ENCODE measurements at regions not wholly inside any gene's neighbourhood (a gene's known extent, or its start where the extent isn't known, plus 50 kb on each side); places are given as distances from the start of the nearest gene placed in this dataset.

DNA sequence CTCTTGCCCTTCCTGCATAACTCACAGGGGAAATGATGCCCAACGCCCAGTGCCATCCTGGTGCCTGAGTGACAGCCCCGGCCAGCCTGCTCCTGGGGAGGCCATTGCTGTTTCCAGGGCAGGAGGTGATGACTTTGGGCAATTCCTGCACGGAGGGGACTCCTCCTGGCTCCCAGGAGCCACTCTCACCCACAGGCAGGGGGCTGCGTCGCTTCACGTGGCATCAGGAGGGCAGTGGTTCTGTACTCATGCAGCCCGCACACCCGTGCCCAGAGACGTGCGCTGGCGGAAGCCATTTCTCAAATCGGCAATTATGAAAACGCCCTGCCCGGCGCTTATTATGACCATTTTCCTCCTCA, 272.3 kb downstream of the CTTN start:
- Histone ChIP-seq H3K4me2 (ENCODE audit: insufficient read depth, low read length) (no peak overlapping the region), H4K20me1 (ENCODE audit: insufficient read depth, low read length) (peaks cover 8% of the 10 kb centered on the region), H3K27ac (ENCODE audit: low read length) (no peak overlapping the region), H3K36me3 (ENCODE audit: insufficient read depth, low read length) (no peaks in the 10 kb centered on the region), H3K79me2 (ENCODE audit: insufficient read depth, low read length) (no peaks in the 10 kb centered on the region), H2AFZ (ENCODE audit: low read depth, low read length) (no peak overlapping the region), H3K9ac (ENCODE audit: low read depth, low read length) (no peak overlapping the region), H3K4me1 (ENCODE audit: insufficient read depth, low read length) (peaks cover 12% of the 10 kb centered on the region), H3K9me3 (ENCODE audit: insufficient read depth, low read length, severe bottlenecking) (no peaks in the 10 kb centered on the region), H3K4me3 (ENCODE audit: low read depth in 1 of 2, low read length in 2 of 2) (no peak overlapping the region), H3K27me3 (ENCODE audit: insufficient read depth, low read length, poor library complexity) (no peaks in the 10 kb centered on the region)
- ATAC-seq (ENCODE audit: insufficient read depth, low read depth) (no peak), DNase-seq (no peak)
- no peak for TF ChIP-seq EZH2 (IDR thresholded peaks at IDR 0.05; ENCODE audit: borderline replicate concordance, low read depth, low read length, severe bottlenecking)
- TF ChIP-seq, protein P1, sequence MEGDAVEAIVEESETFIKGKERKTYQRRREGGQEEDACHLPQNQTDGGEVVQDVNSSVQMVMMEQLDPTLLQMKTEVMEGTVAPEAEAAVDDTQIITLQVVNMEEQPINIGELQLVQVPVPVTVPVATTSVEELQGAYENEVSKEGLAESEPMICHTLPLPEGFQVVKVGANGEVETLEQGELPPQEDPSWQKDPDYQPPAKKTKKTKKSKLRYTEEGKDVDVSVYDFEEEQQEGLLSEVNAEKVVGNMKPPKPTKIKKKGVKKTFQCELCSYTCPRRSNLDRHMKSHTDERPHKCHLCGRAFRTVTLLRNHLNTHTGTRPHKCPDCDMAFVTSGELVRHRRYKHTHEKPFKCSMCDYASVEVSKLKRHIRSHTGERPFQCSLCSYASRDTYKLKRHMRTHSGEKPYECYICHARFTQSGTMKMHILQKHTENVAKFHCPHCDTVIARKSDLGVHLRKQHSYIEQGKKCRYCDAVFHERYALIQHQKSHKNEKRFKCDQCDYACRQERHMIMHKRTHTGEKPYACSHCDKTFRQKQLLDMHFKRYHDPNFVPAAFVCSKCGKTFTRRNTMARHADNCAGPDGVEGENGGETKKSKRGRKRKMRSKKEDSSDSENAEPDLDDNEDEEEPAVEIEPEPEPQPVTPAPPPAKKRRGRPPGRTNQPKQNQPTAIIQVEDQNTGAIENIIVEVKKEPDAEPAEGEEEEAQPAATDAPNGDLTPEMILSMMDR (IDR thresholded peaks at IDR 0.05; ENCODE audit: borderline replicate concordance, extremely low read depth, low read length, poor library complexity, severe bottlenecking), result no peak

DNA sequence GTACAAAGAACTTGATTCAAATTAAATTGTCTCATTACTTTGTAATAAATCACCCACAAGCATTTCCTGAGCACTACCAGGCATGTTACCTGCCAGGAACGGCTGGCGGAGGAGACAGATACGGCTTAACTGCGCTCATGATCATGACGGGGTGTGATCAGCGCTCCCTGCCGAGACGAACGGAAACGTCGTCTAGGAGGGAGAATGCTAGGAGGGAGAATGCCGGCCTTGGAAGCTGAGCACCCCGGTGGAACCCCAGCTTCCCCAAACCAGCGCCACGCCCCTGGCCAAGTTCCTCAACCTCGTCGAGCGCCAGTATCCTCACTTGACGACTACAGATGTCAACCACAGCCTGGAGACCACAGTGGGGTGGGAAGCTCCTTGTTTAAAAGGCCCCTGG, 272.8 kb downstream of the CTTN start:
- Histone ChIP-seq H3K9me3 (ENCODE audit: insufficient read depth, low read length, severe bottlenecking) (no peaks in the 10 kb centered on the region), H3K79me2 (ENCODE audit: insufficient read depth, low read length) (no peaks in the 10 kb centered on the region), H2AFZ (ENCODE audit: low read depth, low read length) (no peak overlapping the region), H4K20me1 (ENCODE audit: insufficient read depth, low read length) (peaks cover 8% of the 10 kb centered on the region), H3K27me3 (ENCODE audit: insufficient read depth, low read length, poor library complexity) (no peaks in the 10 kb centered on the region), H3K4me3 (ENCODE audit: low read depth in 1 of 2, low read length in 2 of 2) (no peak overlapping the region), H3K36me3 (ENCODE audit: insufficient read depth, low read length) (no peaks in the 10 kb centered on the region), H3K4me2 (ENCODE audit: insufficient read depth, low read length) (no peak overlapping the region), H3K27ac (ENCODE audit: low read length) (no peak overlapping the region), H3K4me1 (ENCODE audit: insufficient read depth, low read length) (peaks cover 8% of the 10 kb centered on the region), H3K9ac (ENCODE audit: low read depth, low read length) (no peak overlapping the region)
- ATAC-seq (ENCODE audit: insufficient read depth, low read depth) (no peak), DNase-seq (no peak)
- TF ChIP-seq, protein P1 (IDR thresholded peaks at IDR 0.05; ENCODE audit: borderline replicate concordance, extremely low read depth, low read length, poor library complexity, severe bottlenecking), result no peak
- no peak for TF ChIP-seq EZH2 (IDR thresholded peaks at IDR 0.05; ENCODE audit: borderline replicate concordance, low read depth, low read length, severe bottlenecking)

DNA sequence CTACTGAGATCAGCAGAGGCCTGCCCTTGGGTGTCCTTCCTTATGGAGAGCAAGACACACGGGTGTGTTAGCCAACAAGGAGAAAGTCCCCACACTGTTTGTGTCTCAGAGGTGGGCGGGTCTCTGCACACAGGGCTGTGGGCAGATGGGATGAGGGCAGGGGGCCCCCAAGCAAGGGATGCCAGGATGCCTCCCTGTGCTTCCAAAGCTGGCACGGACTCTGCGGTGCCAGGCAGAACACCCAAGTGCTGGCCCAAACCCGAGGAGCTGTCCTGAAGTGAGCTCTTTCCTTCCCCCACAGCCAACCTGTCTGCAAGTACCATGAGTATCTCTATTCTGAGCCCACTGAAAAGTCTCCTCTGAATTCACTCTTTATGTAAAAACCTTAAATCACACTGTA, 273.3 kb downstream of the CTTN start:
- no peak for DNase-seq
- Histone ChIP-seq H3K27ac (ENCODE audit: low read length) (no peak overlapping the region), H4K20me1 (ENCODE audit: insufficient read depth, low read length) (peaks cover 8% of the 10 kb centered on the region), H3K79me2 (ENCODE audit: insufficient read depth, low read length) (no peaks in the 10 kb centered on the region), H3K4me1 (ENCODE audit: insufficient read depth, low read length) (peaks cover 3% of the 10 kb centered on the region), H3K27me3 (ENCODE audit: insufficient read depth, low read length, poor library complexity) (no peaks in the 10 kb centered on the region), H2AFZ (ENCODE audit: low read depth, low read length) (no peak overlapping the region), H3K9me3 (ENCODE audit: insufficient read depth, low read length, severe bottlenecking) (no peaks in the 10 kb centered on the region), H3K9ac (ENCODE audit: low read depth, low read length) (no peak overlapping the region), H3K36me3 (ENCODE audit: insufficient read depth, low read length) (no peaks in the 10 kb centered on the region), H3K4me3 (ENCODE audit: low read depth in 1 of 2, low read length in 2 of 2) (no peak overlapping the region), H3K4me2 (ENCODE audit: insufficient read depth, low read length) (no peak overlapping the region)
- TF ChIP-seq, protein P1 (IDR thresholded peaks at IDR 0.05; ENCODE audit: borderline replicate concordance, extremely low read depth, low read length, poor library complexity, severe bottlenecking), result no peak
- TF ChIP-seq EZH2 (IDR thresholded peaks at IDR 0.05; ENCODE audit: borderline replicate concordance, low read depth, low read length, severe bottlenecking), result no peak
- no peak for ATAC-seq (ENCODE audit: insufficient read depth, low read depth)
